Epithelial cell of esophagus (primary cell): ENCODE measurements at regions not wholly inside any gene's neighbourhood (a gene's known extent, or its start where the extent isn't known, plus 50 kb on each side); places are given as distances from the start of the nearest gene placed in this dataset.

ENCODE experiments used
- DNase-seq: peaks from one replicate; pipeline ENCODE4 v3.0.0; 2010; ENCODE audit warnings: low read depth
- H3K4me3 ChIP-seq: 2 replicates; pipeline ENCODE4 v1.5.1; 2011; ENCODE audit warnings: mild to moderate bottlenecking, low read length, control low read depth
- TF ChIP-seq, protein P1 (sequence below): IDR thresholded peaks from 2 replicates; pipeline ENCODE4 v1.5.1; 2011; ENCODE audit warnings: low read depth, mild to moderate bottlenecking, low read length, control low read depth, inconsistent platforms; ENCODE audit not compliant: insufficient read depth; ENCODE audit errors: missing control alignments

DNA sequence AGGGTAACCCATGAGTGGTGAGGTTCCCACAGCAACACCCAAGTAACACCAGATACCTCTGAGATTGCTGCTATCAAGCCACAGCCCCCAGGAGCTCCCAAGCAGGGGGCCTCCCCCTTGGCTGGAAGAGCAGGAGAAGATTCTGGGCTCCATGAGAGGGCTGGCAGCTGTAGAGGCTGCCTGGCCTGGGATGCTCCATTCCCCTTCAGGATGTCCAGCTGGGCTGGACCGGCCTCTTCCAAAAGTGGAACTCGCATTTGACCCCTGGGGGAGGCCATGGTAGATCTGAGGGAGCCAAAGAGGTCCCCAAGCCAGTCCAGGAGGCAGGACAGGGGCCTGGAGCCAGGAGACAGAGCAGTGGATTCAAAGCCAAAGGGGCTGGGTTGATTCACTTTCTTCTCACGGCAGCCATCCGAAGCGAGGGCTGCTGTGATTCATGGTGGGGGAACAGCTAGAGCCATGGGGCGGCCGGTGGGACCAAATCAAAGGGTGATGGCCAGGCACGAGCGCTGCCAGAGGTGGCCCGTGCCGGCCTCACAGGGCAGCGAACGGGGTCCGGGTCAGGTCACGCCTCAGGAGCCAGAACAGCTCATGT, 95.3 kb upstream of the ID2 start:
- DNase-seq, result no peak
- TF ChIP-seq, protein P1, sequence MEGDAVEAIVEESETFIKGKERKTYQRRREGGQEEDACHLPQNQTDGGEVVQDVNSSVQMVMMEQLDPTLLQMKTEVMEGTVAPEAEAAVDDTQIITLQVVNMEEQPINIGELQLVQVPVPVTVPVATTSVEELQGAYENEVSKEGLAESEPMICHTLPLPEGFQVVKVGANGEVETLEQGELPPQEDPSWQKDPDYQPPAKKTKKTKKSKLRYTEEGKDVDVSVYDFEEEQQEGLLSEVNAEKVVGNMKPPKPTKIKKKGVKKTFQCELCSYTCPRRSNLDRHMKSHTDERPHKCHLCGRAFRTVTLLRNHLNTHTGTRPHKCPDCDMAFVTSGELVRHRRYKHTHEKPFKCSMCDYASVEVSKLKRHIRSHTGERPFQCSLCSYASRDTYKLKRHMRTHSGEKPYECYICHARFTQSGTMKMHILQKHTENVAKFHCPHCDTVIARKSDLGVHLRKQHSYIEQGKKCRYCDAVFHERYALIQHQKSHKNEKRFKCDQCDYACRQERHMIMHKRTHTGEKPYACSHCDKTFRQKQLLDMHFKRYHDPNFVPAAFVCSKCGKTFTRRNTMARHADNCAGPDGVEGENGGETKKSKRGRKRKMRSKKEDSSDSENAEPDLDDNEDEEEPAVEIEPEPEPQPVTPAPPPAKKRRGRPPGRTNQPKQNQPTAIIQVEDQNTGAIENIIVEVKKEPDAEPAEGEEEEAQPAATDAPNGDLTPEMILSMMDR, result no peak
- H3K4me3 ChIP-seq, result no peak overlapping the region

DNA sequence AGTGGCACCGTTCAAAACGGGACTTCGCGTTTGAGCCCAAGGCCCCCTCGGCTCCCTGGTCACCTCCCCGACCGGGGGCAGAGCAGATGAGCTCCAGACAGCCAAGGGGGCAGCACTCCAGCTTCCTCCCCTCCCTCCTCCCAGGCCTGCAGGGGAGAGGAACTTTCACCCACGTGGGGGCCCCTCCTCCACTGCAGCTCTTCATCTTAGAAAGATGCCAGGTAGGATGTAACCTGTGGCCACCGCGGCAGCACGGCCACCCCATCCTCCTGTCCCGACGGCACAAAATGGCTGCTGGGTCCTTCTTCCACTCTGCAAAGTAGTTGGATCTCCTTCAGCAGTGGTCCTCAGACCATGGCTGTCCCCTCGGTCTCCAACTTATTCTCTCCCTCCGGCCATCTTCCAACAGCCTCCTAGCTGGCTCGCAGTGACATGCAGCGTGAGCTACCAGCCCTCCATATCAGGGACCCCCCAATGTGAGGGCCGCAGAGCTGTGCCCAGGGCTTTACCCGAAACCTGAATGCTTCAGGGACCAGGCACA, 94.5 kb upstream of the ID2 start:
- TF ChIP-seq, protein P1, result no peak
- no peak for DNase-seq
- H3K4me3 ChIP-seq, result no peak overlapping the region

DNA sequence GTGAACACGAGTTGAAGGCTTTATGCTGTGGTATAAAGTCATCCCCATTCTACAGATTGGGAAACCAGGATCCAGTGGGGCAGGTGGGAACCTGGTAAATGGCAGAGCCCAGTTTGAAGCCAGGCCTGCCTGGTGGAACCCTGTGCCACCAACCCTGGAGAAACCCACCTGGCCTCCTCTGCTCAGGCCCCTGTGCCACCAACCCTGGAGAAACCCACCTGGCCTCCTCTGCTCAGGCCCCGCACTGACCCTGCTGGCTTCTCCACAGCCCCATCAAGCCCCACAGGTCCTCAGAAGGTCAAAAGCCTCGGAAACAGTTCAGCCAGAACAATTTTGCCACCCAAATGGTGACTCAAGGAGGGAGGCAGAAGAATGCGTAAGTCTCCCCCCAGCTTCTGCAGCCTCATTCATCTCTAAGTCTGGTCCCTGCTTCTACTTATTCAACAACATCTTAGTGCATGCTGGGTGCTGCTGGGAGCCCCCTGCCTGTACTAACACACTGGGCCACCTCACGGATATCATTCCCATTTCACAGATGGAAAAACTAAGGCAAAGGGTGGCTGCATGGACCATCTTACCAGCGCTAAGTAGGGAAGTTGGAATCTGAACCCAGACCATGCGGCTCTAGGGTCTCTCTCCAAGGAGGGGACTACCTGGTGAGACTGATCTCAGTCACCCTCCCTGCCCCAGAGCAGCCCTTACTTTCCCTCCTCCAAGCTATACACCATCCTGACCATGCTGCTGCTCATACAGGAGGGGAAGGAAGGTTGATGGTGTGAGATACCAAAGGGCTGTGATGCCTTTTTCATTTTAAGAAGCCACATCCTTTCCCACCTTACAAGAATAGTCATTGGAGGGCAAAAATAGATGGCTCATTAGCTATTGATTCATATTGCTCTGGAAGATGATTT, 93.7 kb upstream of the ID2 start:
- TF ChIP-seq, protein P1, result no peak

DNA sequence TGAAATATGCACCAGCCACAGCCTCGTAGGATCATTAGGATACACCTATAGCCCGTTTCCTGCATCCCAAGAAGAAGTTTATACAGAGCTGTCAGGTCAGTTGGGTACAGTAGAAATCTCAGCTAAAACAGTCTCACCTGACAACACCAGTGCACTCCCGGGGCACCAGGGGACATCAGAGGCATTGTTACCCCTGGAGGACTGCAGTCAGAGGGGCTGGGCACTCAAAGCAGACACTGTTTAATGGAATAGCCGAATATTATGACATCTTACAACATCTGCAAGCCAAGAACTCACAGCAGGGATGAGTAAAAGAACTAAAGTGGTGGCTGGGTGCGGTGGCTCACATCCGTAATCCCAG, 93.0 kb upstream of the ID2 start:
- no peak overlapping the region for H3K4me3 ChIP-seq
- no peak for DNase-seq
- TF ChIP-seq, protein P1, result no peak

More for the DNA sequence above, 93.7 kb upstream of the ID2 start:
- no peak overlapping the region for H3K4me3 ChIP-seq
- DNase-seq, result no peak

DNA sequence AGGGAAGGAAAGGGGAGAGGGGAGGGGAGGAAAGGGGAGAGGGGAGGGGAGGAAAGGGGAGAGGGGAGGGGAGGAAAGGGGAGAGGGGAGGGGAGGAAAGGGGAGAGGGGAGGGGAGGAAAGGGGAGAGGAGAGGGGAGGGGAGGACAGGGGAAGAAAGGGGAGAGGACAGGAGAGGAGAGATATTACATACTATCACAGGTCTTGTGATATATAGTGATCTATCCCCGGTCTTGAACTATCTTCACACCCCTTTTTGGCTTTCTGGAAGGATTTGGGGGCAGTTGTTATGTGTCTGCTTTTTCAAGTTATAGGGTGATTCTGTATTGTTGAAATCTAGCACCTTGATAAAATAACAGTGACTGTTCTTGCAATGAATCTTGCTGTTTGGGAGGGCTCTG, 92.1 kb upstream of the ID2 start:
- no peak overlapping the region for H3K4me3 ChIP-seq

DNA sequence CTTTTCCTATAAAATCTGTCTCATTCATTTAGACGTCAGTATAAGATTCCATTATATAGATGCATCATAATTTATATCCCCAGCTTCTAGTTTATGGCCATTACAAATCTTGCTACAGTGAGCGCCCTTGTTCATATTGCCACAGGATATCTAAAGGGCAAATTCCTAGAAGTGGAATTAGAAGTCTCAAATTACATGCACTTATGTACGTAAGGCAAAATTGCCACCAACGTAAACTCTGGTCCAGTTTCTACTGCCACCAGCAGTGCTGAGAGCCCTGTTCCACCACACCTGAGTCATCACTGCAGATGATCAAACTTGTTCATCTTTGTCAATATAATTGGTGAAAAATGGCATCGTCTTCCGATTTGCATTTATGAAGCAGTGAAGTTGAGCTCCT, 90.9 kb upstream of the ID2 start:
- no peak overlapping the region for H3K4me3 ChIP-seq
- no peak for DNase-seq
- TF ChIP-seq, protein P1, result no peak

More for the DNA sequence above, 92.1 kb upstream of the ID2 start:
- TF ChIP-seq, protein P1, result no peak
- no peak for DNase-seq

DNA sequence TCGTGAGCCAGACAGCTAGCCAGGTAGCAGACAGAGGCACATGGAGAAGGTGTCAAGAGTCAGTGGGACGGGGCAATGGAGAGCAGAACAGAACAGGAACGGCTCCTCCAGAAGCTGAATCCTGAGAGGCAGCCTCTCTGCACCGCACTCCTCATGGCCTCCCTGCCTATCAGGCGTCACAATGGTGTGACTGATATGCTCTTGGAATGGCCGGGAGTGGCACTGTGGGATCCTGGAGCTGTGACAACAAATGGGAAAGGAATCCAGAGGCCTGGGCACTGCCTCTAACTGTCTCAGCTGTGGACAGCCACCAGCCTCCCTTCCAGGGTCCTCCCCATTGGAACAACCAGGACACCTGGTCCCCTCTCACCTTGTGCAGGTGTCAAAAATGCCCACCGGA, 89.1 kb upstream of the ID2 start:
- no peak overlapping the region for H3K4me3 ChIP-seq
- DNase-seq, result no peak
- TF ChIP-seq, protein P1, result no peak
